ENCODE measurements at regions not wholly inside any gene's neighbourhood (a gene's known extent, or its start where the extent isn't known, plus 50 kb on each side); places are given as distances from the start of the nearest gene placed in this dataset.

DNA sequence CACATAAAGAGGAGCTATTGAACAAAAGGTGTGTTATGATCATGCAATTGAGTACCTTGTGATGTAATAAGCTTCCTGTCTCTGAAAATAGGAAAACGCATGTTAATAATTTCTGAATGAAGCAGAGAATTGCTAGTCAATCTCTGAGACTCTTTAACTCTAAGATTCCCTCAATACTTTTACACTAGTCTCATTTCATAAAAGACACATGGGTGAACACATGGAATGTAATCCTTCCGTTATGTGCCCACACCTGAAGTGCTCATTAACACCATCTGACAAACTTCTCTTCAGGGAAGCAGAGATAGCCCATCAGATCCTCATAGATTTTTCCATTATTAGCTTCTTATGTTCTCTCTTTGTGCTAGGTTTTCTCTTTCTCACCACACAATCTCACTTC lies 182.4 kb downstream of the TLR4 start:
- Mint-ChIP-seq H3K4me1 (ENCODE audit: low read depth) (peaks cover 5% of the 10 kb centered on the region), H3K4me3 (ENCODE audit: low read depth) (no peak overlapping the region), H3K27me3 (no peaks in the 10 kb centered on the region), H3K9me3 (ENCODE audit: low read depth) (no peaks in the 10 kb centered on the region), H3K27ac (no peak overlapping the region), H3K36me3 (ENCODE audit: insufficient read depth) (no peaks in the 10 kb centered on the region)
- no peak for DNase-seq (ENCODE audit: low spot score, unreplicated experiment)
- TF ChIP-seq, protein P1, sequence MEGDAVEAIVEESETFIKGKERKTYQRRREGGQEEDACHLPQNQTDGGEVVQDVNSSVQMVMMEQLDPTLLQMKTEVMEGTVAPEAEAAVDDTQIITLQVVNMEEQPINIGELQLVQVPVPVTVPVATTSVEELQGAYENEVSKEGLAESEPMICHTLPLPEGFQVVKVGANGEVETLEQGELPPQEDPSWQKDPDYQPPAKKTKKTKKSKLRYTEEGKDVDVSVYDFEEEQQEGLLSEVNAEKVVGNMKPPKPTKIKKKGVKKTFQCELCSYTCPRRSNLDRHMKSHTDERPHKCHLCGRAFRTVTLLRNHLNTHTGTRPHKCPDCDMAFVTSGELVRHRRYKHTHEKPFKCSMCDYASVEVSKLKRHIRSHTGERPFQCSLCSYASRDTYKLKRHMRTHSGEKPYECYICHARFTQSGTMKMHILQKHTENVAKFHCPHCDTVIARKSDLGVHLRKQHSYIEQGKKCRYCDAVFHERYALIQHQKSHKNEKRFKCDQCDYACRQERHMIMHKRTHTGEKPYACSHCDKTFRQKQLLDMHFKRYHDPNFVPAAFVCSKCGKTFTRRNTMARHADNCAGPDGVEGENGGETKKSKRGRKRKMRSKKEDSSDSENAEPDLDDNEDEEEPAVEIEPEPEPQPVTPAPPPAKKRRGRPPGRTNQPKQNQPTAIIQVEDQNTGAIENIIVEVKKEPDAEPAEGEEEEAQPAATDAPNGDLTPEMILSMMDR (IDR thresholded peaks at IDR 0.05; ENCODE audit: unreplicated experiment): no peak

DNA sequence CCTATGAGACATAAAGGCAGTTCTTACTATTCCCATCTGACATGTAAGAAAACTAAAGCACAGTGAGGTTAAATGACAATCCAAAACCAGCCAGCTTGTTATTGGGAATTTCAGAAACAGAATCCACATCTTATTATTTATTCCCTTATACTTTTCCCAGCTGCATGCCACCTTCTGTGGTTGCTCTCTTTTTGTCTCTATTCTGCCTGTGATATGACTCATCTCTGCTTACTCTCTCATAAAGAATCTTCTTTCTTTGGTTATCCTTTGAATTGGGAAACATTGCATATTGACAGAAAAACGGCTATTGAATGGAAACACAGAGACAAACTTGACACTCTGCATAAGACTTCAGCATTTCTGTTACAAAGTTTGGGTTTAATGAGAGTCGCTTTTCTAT lies 183.2 kb downstream of the TLR4 start:
- Mint-ChIP-seq H3K9me3 (ENCODE audit: low read depth) (no peaks in the 10 kb centered on the region), H3K4me1 (ENCODE audit: low read depth) (no peaks in the 10 kb centered on the region), H3K27ac (no peak overlapping the region), H3K27me3 (no peaks in the 10 kb centered on the region), H3K4me3 (ENCODE audit: low read depth) (no peak overlapping the region), H3K36me3 (ENCODE audit: insufficient read depth) (no peaks in the 10 kb centered on the region)
- no peak for DNase-seq (ENCODE audit: low spot score, unreplicated experiment)
- TF ChIP-seq, protein P1 (IDR thresholded peaks at IDR 0.05; ENCODE audit: unreplicated experiment): no peak

DNA sequence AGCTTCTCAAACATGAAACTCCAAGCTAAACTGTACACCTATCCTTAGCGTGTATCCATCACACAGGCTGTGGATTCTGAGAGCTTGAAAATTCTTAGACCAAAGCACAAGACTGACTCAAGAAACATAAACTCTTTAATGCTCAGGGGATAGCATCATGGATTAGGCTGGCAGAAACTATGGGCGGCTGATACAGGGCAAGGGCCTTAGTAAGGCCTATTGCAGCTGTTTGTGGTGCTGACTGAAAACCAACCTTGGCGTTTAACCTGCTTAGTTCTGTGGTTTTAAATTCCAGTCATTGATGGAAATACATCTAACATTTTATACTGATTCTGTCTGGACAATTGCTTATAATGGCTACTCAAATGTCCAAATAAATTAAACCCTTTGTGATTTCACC lies 183.7 kb downstream of the TLR4 start:
- no peak for DNase-seq (ENCODE audit: low spot score, unreplicated experiment)
- Mint-ChIP-seq H3K4me3 (ENCODE audit: low read depth) (no peak overlapping the region), H3K4me1 (ENCODE audit: low read depth) (no peaks in the 10 kb centered on the region), H3K9me3 (ENCODE audit: low read depth) (no peaks in the 10 kb centered on the region), H3K27me3 (no peaks in the 10 kb centered on the region), H3K36me3 (ENCODE audit: insufficient read depth) (no peaks in the 10 kb centered on the region), H3K27ac (no peak overlapping the region)
- TF ChIP-seq, protein P1 (IDR thresholded peaks at IDR 0.05; ENCODE audit: unreplicated experiment): no peak

DNA sequence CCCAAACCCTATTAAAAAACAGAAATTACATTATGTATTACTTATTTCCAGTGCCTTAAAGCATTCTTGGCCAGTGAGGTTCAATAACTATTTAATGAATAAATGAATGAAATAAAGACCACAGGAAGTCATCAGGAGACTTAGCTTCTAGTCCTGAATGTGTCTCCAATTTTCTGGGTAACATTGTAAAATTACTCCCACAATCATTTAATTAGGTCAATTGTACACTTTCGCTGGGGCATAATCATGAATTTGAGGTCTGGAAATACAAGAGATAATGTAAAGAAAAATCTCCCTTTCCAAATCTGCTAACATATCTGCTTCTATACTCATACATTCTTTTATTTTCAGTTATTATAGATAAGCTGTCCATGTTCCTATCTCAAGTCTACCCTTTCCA lies 199.2 kb downstream of the TLR4 start:
- no peaks in the 10 kb centered on the region for H3K9me3 Mint-ChIP-seq (ENCODE audit: low read depth)
- no peak overlapping the region for H3K4me3 Mint-ChIP-seq (ENCODE audit: low read depth)
- TF ChIP-seq, protein P1 (IDR thresholded peaks at IDR 0.05; ENCODE audit: unreplicated experiment): no peak
- H3K27ac Mint-ChIP-seq: no peak overlapping the region
- peaks cover 3% of the 10 kb centered on the region for H3K4me1 Mint-ChIP-seq (ENCODE audit: low read depth)
- H3K27me3 Mint-ChIP-seq: no peaks in the 10 kb centered on the region
- no peak for DNase-seq (ENCODE audit: low spot score, unreplicated experiment)
- no peaks in the 10 kb centered on the region for H3K36me3 Mint-ChIP-seq (ENCODE audit: insufficient read depth)

- DNase-seq (ENCODE audit: low spot score, unreplicated experiment): no peak
- TF ChIP-seq, protein P1 (IDR thresholded peaks at IDR 0.05; ENCODE audit: unreplicated experiment): no peak
- H3K27ac Mint-ChIP-seq: no peak overlapping the region
- no peaks in the 10 kb centered on the region for H3K27me3 Mint-ChIP-seq
- H3K4me3 Mint-ChIP-seq (ENCODE audit: low read depth): no peak overlapping the region
- no peaks in the 10 kb centered on the region for H3K36me3 Mint-ChIP-seq (ENCODE audit: insufficient read depth)
- peaks cover 22% of the 10 kb centered on the region for H3K9me3 Mint-ChIP-seq (ENCODE audit: low read depth)
- peaks cover 3% of the 10 kb centered on the region for H3K4me1 Mint-ChIP-seq (ENCODE audit: low read depth)
Measured at GRCh38 chr9:117906763-117907162, 202.6 kb downstream of the TLR4 start.

All from progenitor cell of endocrine pancreas (in vitro differentiated cells).